GM12872 (cell line): ENCODE measurements at regions not wholly inside any gene's neighbourhood (a gene's known extent, or its start where the extent isn't known, plus 50 kb on each side); places are given as distances from the start of the nearest gene placed in this dataset.
A peak's percentile ranks its signal among the peaks of the same experiment; 100 is the strongest.

Experiments used
- CTCF ChIP-seq: IDR thresholded peaks from 3 replicates; pipeline ENCODE4 v1.5.1; 2011; ENCODE audit warnings: low read depth, mild to moderate bottlenecking, low read length, moderate library complexity; ENCODE audit not compliant: insufficient read depth

DNA sequence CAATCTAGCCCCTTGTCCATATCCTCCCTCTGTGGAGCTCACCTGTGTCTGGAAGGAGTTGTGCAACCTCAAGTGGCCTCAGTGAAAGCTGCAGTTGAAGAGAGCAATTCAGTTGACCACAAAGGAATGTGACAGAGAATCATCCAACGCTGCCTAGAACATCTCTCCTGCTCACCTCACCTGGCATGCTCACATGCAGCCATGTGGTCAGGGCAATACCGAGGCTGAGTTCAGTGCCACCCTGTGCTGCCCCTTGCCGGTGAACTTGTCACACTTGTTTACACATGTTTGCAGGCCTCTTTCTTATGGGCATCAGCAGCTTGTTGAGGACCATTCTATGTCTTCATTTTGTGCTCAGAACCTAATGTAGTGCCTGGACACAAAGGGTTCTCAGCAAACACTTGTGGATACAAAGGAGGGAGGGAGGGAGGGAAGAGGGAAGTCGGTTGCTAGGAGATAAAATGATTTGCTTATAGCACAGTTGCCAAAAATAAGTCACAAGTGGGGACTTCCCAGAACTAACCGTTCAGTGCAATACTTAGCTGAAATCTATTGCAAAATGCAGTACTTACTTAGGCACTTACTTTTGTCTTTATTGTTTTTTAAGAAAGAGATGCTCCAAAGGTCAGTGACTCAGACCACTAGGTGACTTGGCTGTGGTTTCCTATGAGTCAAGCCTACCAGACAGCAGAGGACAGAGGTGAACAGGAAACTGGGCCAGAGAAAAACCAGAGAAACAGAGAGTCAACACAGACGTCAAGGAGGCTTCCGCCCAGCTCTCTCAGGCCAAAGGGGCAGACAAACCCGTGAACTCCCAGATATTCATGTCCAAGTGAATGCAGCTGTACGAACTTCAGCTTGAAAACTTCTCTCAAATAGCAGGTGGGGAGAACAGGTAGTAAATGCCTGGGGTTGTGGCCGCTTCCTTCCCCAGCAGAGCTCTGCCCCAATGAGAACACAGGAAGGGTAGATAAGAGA, 227.8 kb upstream of the CTNNB1 start:
- TF ChIP-seq CTCF, result peak; percentile 39; the same call in 2 of the 3 replicates

GRCh38 chr3:40972350-40972749, 227.0 kb upstream of the CTNNB1 start:
- TF ChIP-seq CTCF, result no peak

- TF ChIP-seq CTCF, result no peak
Measured at GRCh38 chr3:40973141-40973540, 226.2 kb upstream of the CTNNB1 start.

DNA sequence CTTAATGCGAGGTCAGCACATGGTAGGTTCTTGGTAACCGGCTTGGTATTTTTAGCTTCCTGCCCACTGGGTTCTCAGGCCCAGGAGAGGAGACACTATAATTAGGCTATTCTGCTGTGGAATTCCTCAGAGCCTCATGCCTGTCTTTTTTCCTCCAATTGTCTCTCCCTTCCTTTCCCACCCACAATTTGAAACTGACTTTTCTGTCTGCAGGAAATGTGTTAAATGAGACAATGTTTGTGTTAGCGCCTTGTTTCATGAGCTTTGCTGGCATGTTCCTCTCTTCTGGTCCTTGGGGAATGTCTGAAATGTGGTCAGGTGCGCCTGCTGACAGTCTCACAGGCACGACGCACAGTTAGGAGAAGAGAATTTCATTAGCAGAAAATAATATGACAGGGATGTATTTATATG, 223.6 kb upstream of the CTNNB1 start:
- TF ChIP-seq CTCF, result no peak

DNA sequence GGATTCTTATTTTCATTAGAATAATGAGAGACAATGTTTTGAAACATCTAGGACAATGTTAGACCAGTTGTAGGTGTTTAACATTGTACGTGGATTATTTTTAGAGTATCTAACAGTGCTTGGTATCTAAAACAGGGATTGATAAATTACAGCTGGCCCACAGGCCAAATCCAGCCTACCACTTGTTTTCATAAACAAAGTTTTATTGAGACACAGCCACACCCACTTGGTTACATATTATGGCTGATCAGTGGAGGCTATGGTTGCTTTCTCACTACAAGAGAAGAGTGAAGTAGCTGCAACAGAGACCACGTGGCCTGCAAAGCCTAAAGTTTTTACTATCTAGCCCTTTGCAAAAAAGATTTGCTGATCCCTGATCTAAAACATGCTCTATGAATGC, 223.1 kb upstream of the CTNNB1 start:
- TF ChIP-seq CTCF, result no peak

- TF ChIP-seq CTCF, result no peak
Measured at GRCh38 chr3:40978442-40978841, 220.9 kb upstream of the CTNNB1 start.

DNA sequence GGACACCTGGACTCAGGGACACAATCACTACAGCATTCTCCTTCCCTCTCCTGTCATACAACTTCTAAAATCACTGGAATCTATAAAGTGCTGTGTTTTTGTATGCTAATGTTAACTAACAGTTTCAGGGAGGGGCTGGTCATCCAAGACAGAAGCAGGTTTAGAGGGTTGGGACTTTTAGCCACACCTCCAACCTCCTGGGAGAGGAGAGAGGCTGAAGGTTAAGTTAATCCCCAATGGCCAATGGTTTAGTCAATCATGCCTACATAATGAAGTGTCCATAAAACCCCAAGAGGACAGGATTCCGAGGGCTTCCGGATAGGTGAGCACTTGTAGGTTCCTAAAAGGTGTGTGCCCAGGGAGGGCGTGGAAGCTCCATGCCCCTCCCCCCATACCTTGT, 219.3 kb upstream of the CTNNB1 start:
- no peak for TF ChIP-seq CTCF
